WTC11 (cell line): ENCODE measurements at regions not wholly inside any gene's neighbourhood (a gene's known extent, or its start where the extent isn't known, plus 50 kb on each side); places are given as distances from the start of the nearest gene placed in this dataset.

Source experiments
- ATAC-seq: fragments of 200-7000 bp; cut with Tn5 transposase; 2 replicates; pipeline ENCODE4 v1.10.0; 2021; ENCODE audit warnings: mild to moderate bottlenecking, moderate library complexity
- CTCF ChIA-PET: fragments of 300-600 bp; sonication (Branson Sonifier 250); formaldehyde crosslinking; loops from one replicate; lab custom pipeline; 2021; ENCODE audit warnings: antibody characterized with exemption; lab: Charles Lee
- POLR2A ChIA-PET: fragments of 350-600 bp; sonication (Branson Sonifier 250); formaldehyde crosslinking; loops from one replicate; lab custom pipeline; 2021; ENCODE audit warnings: antibody characterized with exemption; lab: Charles Lee
- DNase-seq: peaks from one replicate; pipeline ENCODE4 v3.0.0; 2021; ENCODE audit warnings: low spot score
- H3K27ac Mint-ChIP-seq: 2 replicates; pipeline ENCODE4 v1.8.0; 2021; ENCODE audit warnings: mixed read lengths
- H3K27me3 Mint-ChIP-seq: 2 replicates; pipeline ENCODE4 v1.8.0; 2021; ENCODE audit warnings: low read depth, mild to moderate bottlenecking, moderate library complexity, mixed read lengths
- H3K36me3 Mint-ChIP-seq: 2 replicates; pipeline ENCODE4 v1.8.0; 2021; ENCODE audit warnings: mixed read lengths
- H3K4me1 Mint-ChIP-seq: 2 replicates; pipeline ENCODE4 v1.8.0; 2022; ENCODE audit warnings: mixed read lengths
- H3K4me3 Mint-ChIP-seq: 2 replicates; pipeline ENCODE4 v1.8.0; 2021; ENCODE audit warnings: mild to moderate bottlenecking, moderate library complexity, mixed read lengths
- H3K9me3 Mint-ChIP-seq: 2 replicates; pipeline ENCODE4 v1.8.0; 2021; ENCODE audit warnings: mixed read lengths
- ESRRA ChIP-seq: sonication (generic); formaldehyde crosslinking; IDR thresholded peaks from 2 replicates; pipeline ENCODE4 v1.8.1; 2022; ENCODE audit warnings: mild to moderate bottlenecking, missing genetic modification reagents, borderline replicate concordance
- GABPB1 ChIP-seq: sonication (generic); formaldehyde crosslinking; IDR thresholded peaks from 2 replicates; pipeline ENCODE4 v1.8.1; 2023; ENCODE audit warnings: mild to moderate bottlenecking, missing genetic modification reagents
- GTF2I ChIP-seq: fragments of 250-450 bp; sonication (Bioruptor Pico); conservative IDR thresholded peaks from 2 replicates; pipeline ENCODE4 v1.4.0; 2021; ENCODE audit warnings: mild to moderate bottlenecking
- MAX ChIP-seq: sonication (generic); formaldehyde crosslinking; IDR thresholded peaks from 2 replicates; pipeline ENCODE4 v1.8.0; 2022; ENCODE audit warnings: mild to moderate bottlenecking, missing genetic modification reagents
- NFYB ChIP-seq: sonication (generic); formaldehyde crosslinking; conservative IDR thresholded peaks from 2 replicates; pipeline ENCODE4 v1.8.0; 2022; ENCODE audit warnings: low read depth, missing genetic modification reagents
- NR3C1 ChIP-seq: sonication (generic); formaldehyde crosslinking; conservative IDR thresholded peaks from 2 replicates; pipeline ENCODE4 v1.8.1; 2023; ENCODE audit warnings: low read depth, mild to moderate bottlenecking, missing genetic modification reagents
- PRDM15 ChIP-seq: sonication (generic); formaldehyde crosslinking; IDR thresholded peaks from 2 replicates; pipeline ENCODE4 v1.8.0; 2022; ENCODE audit warnings: missing genetic modification reagents
- RELA ChIP-seq: sonication (generic); formaldehyde crosslinking; IDR thresholded peaks from 2 replicates; pipeline ENCODE4 v1.8.1; 2022; ENCODE audit warnings: missing genetic modification reagents, mild to moderate bottlenecking, borderline replicate concordance
- RORB ChIP-seq: fragments of 250-450 bp; sonication (Bioruptor Pico); IDR thresholded peaks from 2 replicates; pipeline ENCODE4 v1.9.0; 2021; ENCODE audit warnings: mild to moderate bottlenecking
- SMAD3 ChIP-seq: sonication (generic); formaldehyde crosslinking; IDR thresholded peaks from 2 replicates; pipeline ENCODE4 v1.8.0; 2022; ENCODE audit warnings: missing genetic modification reagents, mild to moderate bottlenecking, borderline replicate concordance
- ZNF219 ChIP-seq: sonication (generic); formaldehyde crosslinking; IDR thresholded peaks from 2 replicates; pipeline ENCODE4 v1.8.0; 2023; ENCODE audit warnings: missing genetic modification reagents, mild to moderate bottlenecking, borderline replicate concordance
- ZNF281 ChIP-seq: sonication (generic); formaldehyde crosslinking; IDR thresholded peaks from 2 replicates; pipeline ENCODE4 v1.8.0; 2023; ENCODE audit warnings: mild to moderate bottlenecking, missing genetic modification reagents
- ZNF396 ChIP-seq: fragments of 250-450 bp; sonication (Bioruptor Pico); IDR thresholded peaks from 2 replicates; pipeline ENCODE4 v1.8.0; 2021; ENCODE audit warnings: mild to moderate bottlenecking, moderate library complexity, borderline replicate concordance
- TF ChIP-seq, protein P1 (sequence below): sonication (generic); formaldehyde crosslinking; IDR thresholded peaks from 2 replicates; pipeline ENCODE4 v1.8.0; 2022; ENCODE audit warnings: mild to moderate bottlenecking, missing genetic modification reagents
- TF ChIP-seq, protein P2 (sequence below): sonication (generic); formaldehyde crosslinking; IDR thresholded peaks from 2 replicates; pipeline ENCODE4 v1.8.1; 2022; ENCODE audit warnings: missing genetic modification reagents, borderline replicate concordance
- TF ChIP-seq, protein P3 (sequence below): fragments of 250-450 bp; sonication (Bioruptor Pico); IDR thresholded peaks from 2 replicates; pipeline ENCODE4 v1.9.0; 2021; ENCODE audit warnings: moderate library complexity, mild to moderate bottlenecking, inconsistent platforms, borderline replicate concordance
- TF ChIP-seq, protein P4 (sequence below): sonication (generic); formaldehyde crosslinking; IDR thresholded peaks from 2 replicates; pipeline ENCODE4 v1.8.1; 2023; ENCODE audit warnings: mild to moderate bottlenecking, missing genetic modification reagents

- TF ChIP-seq ZNF281 (CRISPR knock-in tag) = no peak
- TF ChIP-seq ZNF396 (CRISPR knock-in tag) = no peak
- no peak for TF ChIP-seq RORB (CRISPR knock-in tag)
- TF ChIP-seq, protein P1, sequence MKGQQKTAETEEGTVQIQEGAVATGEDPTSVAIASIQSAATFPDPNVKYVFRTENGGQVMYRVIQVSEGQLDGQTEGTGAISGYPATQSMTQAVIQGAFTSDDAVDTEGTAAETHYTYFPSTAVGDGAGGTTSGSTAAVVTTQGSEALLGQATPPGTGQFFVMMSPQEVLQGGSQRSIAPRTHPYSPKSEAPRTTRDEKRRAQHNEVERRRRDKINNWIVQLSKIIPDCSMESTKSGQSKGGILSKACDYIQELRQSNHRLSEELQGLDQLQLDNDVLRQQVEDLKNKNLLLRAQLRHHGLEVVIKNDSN = no peak
These were observed 314.2 kb upstream of the RARB start (continued) for GRCh38 chr3:25113891-25114290.

GRCh38 chr3:25114532-25114931 lies 313.5 kb upstream of the RARB start:
- TF ChIP-seq ZNF219 (CRISPR knock-in tag) = no peak
- POLR2A ChIA-PET = no interaction called here

DNA sequence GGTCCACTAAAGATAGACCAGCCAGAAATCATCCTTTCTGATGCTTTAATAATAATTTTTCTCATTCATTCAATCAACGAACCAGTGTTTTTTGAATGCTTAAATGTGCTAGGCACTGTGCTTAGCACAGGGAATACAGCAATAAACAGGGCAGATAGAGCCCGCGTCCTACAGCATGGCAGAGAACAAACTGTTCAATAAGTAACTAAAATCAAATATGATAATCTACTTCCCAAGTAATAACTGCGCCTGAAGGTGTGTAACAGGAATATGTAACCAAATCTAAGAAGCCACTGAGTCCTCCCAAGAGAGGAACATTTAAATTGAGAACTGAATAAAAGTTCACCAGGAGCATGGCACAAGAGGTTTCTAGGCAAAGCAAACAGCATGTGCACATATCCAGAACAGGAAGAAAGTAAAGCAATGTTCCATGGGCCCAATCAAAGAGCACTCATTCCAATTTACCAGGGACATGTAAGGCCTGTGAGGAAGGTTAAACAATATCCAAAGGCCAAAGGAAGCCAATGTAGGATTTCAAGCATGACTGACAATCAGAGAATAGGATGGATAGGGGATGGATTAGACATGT lies 311.0 kb upstream of the RARB start:
- H3K4me1 Mint-ChIP-seq = peaks cover 5% of the 10 kb centered on the region; the same call in 1 of the 2 replicates
- no peak for ATAC-seq
- H3K27me3 Mint-ChIP-seq = no peaks in the 10 kb centered on the region
- no peak overlapping the region for H3K4me3 Mint-ChIP-seq
- no peak overlapping the region for H3K27ac Mint-ChIP-seq
- DNase-seq = no peak
- TF ChIP-seq RELA (CRISPR knock-in tag) (no peak), MAX (CRISPR knock-in tag) (no peak), SMAD3 (CRISPR knock-in tag) (no peak), PRDM15 (no peak), RORB (CRISPR knock-in tag) (no peak), NFYB (CRISPR knock-in tag) (no peak), GTF2I (CRISPR knock-in tag) (no peak), GABPB1 (CRISPR knock-in tag) (no peak), NR3C1 (no peak), ESRRA (no peak)
- TF ChIP-seq, protein P2, sequence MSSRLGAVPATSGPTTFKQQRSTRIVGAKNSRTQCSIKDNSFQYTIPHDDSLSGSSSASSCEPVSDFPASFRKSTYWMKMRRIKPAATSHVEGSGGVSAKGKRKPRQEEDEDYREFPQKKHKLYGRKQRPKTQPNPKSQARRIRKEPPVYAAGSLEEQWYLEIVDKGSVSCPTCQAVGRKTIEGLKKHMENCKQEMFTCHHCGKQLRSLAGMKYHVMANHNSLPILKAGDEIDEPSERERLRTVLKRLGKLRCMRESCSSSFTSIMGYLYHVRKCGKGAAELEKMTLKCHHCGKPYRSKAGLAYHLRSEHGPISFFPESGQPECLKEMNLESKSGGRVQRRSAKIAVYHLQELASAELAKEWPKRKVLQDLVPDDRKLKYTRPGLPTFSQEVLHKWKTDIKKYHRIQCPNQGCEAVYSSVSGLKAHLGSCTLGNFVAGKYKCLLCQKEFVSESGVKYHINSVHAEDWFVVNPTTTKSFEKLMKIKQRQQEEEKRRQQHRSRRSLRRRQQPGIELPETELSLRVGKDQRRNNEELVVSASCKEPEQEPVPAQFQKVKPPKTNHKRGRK = no peak
- TF ChIP-seq, protein P3, sequence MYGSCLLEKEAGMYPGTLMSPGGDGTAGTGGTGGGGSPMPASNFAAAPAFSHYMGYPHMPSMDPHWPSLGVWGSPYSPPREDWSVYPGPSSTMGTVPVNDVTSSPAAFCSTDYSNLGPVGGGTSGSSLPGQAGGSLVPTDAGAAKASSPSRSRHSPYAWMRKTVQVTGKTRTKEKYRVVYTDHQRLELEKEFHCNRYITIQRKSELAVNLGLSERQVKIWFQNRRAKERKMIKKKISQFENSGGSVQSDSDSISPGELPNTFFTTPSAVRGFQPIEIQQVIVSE (CRISPR knock-in tag) = no peak
- TF ChIP-seq, protein P4, sequence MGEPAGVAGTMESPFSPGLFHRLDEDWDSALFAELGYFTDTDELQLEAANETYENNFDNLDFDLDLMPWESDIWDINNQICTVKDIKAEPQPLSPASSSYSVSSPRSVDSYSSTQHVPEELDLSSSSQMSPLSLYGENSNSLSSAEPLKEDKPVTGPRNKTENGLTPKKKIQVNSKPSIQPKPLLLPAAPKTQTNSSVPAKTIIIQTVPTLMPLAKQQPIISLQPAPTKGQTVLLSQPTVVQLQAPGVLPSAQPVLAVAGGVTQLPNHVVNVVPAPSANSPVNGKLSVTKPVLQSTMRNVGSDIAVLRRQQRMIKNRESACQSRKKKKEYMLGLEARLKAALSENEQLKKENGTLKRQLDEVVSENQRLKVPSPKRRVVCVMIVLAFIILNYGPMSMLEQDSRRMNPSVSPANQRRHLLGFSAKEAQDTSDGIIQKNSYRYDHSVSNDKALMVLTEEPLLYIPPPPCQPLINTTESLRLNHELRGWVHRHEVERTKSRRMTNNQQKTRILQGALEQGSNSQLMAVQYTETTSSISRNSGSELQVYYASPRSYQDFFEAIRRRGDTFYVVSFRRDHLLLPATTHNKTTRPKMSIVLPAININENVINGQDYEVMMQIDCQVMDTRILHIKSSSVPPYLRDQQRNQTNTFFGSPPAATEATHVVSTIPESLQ = no peak
- POLR2A ChIA-PET = no interaction called here
- H3K9me3 Mint-ChIP-seq = no peaks in the 10 kb centered on the region
- H3K36me3 Mint-ChIP-seq = no peaks in the 10 kb centered on the region
- CTCF ChIA-PET = no interaction called here

More at GRCh38 chr3:25114532-25114931, 313.5 kb upstream of the RARB start:
- DNase-seq (no peak), ATAC-seq (no peak)
- H3K27me3 Mint-ChIP-seq = no peaks in the 10 kb centered on the region
- H3K4me3 Mint-ChIP-seq = no peak overlapping the region
- CTCF ChIA-PET = no interaction called here
- H3K36me3 Mint-ChIP-seq = no peaks in the 10 kb centered on the region
- H3K27ac Mint-ChIP-seq = no peak overlapping the region
- peaks cover 5% of the 10 kb centered on the region; the same call in 1 of the 2 replicates for H3K4me1 Mint-ChIP-seq
- H3K9me3 Mint-ChIP-seq = no peaks in the 10 kb centered on the region
